Glutamatergic neuron (in vitro differentiated cells): ENCODE measurements at regions not wholly inside any gene's neighbourhood (a gene's known extent, or its start where the extent isn't known, plus 50 kb on each side); places are given as distances from the start of the nearest gene placed in this dataset.

Experiments
- DNase-seq: peaks from one replicate; pipeline ENCODE4 v3.0.0; 2022
- H3K27ac Mint-ChIP-seq: one replicate; pipeline ENCODE4 v1.8.0; 2020; ENCODE audit warnings: mild to moderate bottlenecking, mixed read lengths, inconsistent platforms; ENCODE audit not compliant: unreplicated experiment
- H3K27me3 Mint-ChIP-seq: one replicate; pipeline ENCODE4 v1.8.0; 2020; ENCODE audit warnings: mild to moderate bottlenecking, moderate library complexity, mixed read lengths, inconsistent platforms; ENCODE audit not compliant: unreplicated experiment
- H3K36me3 Mint-ChIP-seq: one replicate; pipeline ENCODE4 v1.8.0; 2020; ENCODE audit warnings: mild to moderate bottlenecking, mixed read lengths, inconsistent platforms; ENCODE audit not compliant: unreplicated experiment
- H3K4me1 Mint-ChIP-seq: one replicate; pipeline ENCODE4 v1.8.0; 2020; ENCODE audit warnings: mild to moderate bottlenecking, low read depth, mixed read lengths, inconsistent platforms; ENCODE audit not compliant: unreplicated experiment
- H3K4me3 Mint-ChIP-seq: one replicate; pipeline ENCODE4 v1.8.0; 2020; ENCODE audit warnings: mild to moderate bottlenecking, mixed read lengths, inconsistent platforms; ENCODE audit not compliant: unreplicated experiment
- H3K9me3 Mint-ChIP-seq: one replicate; pipeline ENCODE4 v1.8.0; 2020; ENCODE audit warnings: mild to moderate bottlenecking, moderate library complexity, mixed read lengths, inconsistent platforms; ENCODE audit not compliant: unreplicated experiment
- CTCF ChIP-seq: fragments of 200-600 bp; sonication (generic); IDR thresholded peaks from one replicate; pipeline ENCODE4 v1.5.0; 2021; ENCODE audit not compliant: partially characterized antibody, unreplicated experiment

- H3K9me3 Mint-ChIP-seq: peaks cover 1% of the 10 kb centered on the region
- H3K27me3 Mint-ChIP-seq: no peaks in the 10 kb centered on the region
- H3K36me3 Mint-ChIP-seq: no peaks in the 10 kb centered on the region
Measured at GRCh38 chr18:30544141-30544540, 498.4 kb downstream of the DSC3 start.

DNA sequence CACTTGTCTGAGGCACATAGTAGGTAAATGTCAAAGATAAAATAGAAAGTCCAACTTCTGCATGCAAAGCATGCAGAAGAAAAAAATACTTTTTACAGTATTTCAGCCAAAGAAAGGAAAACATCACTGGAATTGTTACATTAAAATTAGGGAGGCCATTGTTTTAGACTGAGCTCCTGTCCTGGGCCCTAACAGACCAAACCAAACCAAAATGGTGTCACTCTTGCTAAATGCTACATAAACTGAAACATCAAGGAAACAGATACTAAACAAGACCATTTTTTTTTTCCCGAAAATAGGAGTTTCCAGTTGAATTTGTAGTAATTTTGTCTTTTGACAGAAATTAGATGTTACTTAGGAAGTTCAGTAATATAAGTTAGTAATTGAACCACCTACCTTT, 508.8 kb downstream of the DSC3 start:
- Mint-ChIP-seq H3K36me3 (no peaks in the 10 kb centered on the region), H3K4me1 (no peaks in the 10 kb centered on the region), H3K27ac (no peak overlapping the region), H3K27me3 (no peaks in the 10 kb centered on the region), H3K9me3 (no peaks in the 10 kb centered on the region), H3K4me3 (no peak overlapping the region)
- TF ChIP-seq CTCF: no peak
- DNase-seq: no peak

More at GRCh38 chr18:30544141-30544540, 498.4 kb downstream of the DSC3 start:
- Mint-ChIP-seq H3K4me3 (no peak overlapping the region), H3K27ac (no peak overlapping the region), H3K4me1 (no peaks in the 10 kb centered on the region)
- DNase-seq: no peak
- TF ChIP-seq CTCF: no peak

GRCh38 chr18:30527917-30528316, 514.6 kb downstream of the DSC3 start:
- Mint-ChIP-seq H3K9me3 (no peaks in the 10 kb centered on the region), H3K27me3 (no peaks in the 10 kb centered on the region), H3K4me1 (peaks cover 10% of the 10 kb centered on the region), H3K27ac (no peak overlapping the region), H3K36me3 (no peaks in the 10 kb centered on the region), H3K4me3 (no peak overlapping the region)
- TF ChIP-seq CTCF: no peak
- no peak for DNase-seq

DNA sequence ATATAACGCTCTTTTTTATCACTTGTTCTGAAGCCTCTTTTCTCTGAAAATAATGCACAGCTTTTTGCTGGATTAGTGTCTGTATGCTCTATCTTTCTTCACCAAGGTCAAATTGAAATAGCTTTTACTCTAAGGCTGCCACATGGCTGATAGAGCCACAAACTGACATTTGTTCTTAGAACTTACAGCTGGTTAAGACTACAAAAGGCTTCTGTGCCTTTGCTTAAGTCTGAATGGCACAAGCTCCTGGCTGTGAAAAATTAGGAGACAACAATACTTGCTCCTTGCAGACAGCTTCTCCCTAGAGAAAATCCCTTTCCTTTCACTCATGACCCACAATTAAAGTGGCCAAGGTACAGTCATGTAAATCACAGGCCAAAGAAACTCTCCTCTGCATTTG, 515.3 kb downstream of the DSC3 start:
- no peak for TF ChIP-seq CTCF
- Mint-ChIP-seq H3K36me3 (no peaks in the 10 kb centered on the region), H3K27ac (no peak overlapping the region), H3K4me1 (peaks cover 10% of the 10 kb centered on the region), H3K27me3 (no peaks in the 10 kb centered on the region), H3K9me3 (no peaks in the 10 kb centered on the region), H3K4me3 (no peak overlapping the region)
- DNase-seq: no peak

GRCh38 chr18:30522288-30522929, 520.1 kb downstream of the DSC3 start:
- Mint-ChIP-seq H3K27me3 (no peaks in the 10 kb centered on the region), H3K36me3 (no peaks in the 10 kb centered on the region), H3K9me3 (no peaks in the 10 kb centered on the region), H3K4me3 (no peak overlapping the region), H3K4me1 (peaks cover 7% of the 10 kb centered on the region), H3K27ac (no peak overlapping the region)
- DNase-seq: no peak
- TF ChIP-seq CTCF: no peak
